Left ventricle myocardium inferior (tissue), 1 donor: ENCODE measurements at regions not wholly inside any gene's neighbourhood (a gene's known extent, or its start where the extent isn't known, plus 50 kb on each side); places are given as distances from the start of the nearest gene placed in this dataset.

Experiments
- DNase-seq: peaks from one replicate; pipeline ENCODE4 v3.0.0-alpha.2; 2020
- H3K27ac ChIP-seq: fragments of 200-600 bp; replicated peaks from 2 replicates; pipeline ENCODE4 v1.8.0; 2021
- H3K27me3 ChIP-seq: fragments of 200-600 bp; 2 replicates; pipeline ENCODE4 v1.8.0; 2021; ENCODE audit warnings: low read depth
- H3K36me3 ChIP-seq: fragments of 200-600 bp; 2 replicates; pipeline ENCODE4 v1.8.0; 2021
- H3K4me1 ChIP-seq: fragments of 200-600 bp; 2 replicates; pipeline ENCODE4 v1.8.0; 2021
- H3K4me3 ChIP-seq: fragments of 200-600 bp; 2 replicates; pipeline ENCODE4 v1.8.0; 2021; ENCODE audit warnings: mild to moderate bottlenecking, moderate library complexity
- H3K9me3 ChIP-seq: fragments of 200-600 bp; replicated peaks from 2 replicates; pipeline ENCODE4 v1.8.0; 2021
- intact Hi-C: fragments of 100-400 bp; cut with micrococcal nuclease; formaldehyde crosslinking; loops from one replicate; pipeline ENCODE4 v1.11.0; 2022
- TF ChIP-seq, protein P1 (sequence below): fragments of 200-600 bp; IDR thresholded peaks from 2 replicates; pipeline ENCODE4 v1.8.0; 2021; ENCODE audit warnings: antibody characterized with exemption, mild to moderate bottlenecking, borderline replicate concordance
- donor health status: DM: no; HTN: yes; CAD: no; lungs with severe emphysema.

DNA sequence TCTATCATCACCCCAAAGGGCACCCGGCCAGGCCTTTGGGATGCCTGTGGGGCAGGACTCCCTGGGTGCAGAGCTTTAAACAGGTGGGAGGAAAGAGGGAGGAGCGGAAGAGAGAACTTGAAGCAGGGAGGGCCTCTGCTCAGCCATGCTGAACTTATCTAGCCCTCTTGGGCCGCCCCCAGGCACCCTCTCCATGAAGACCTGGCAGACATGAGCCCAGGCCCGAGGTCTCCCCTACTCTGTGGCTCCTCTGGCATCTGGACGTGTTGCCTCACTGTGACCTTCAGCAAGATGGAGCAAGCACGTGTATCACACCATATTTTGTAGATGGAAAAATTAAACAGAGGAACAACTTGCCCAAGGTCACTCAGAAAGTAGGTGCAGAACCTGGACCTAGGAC is 711.4 kb downstream of the MATN1 start:
- TF ChIP-seq, protein P1, sequence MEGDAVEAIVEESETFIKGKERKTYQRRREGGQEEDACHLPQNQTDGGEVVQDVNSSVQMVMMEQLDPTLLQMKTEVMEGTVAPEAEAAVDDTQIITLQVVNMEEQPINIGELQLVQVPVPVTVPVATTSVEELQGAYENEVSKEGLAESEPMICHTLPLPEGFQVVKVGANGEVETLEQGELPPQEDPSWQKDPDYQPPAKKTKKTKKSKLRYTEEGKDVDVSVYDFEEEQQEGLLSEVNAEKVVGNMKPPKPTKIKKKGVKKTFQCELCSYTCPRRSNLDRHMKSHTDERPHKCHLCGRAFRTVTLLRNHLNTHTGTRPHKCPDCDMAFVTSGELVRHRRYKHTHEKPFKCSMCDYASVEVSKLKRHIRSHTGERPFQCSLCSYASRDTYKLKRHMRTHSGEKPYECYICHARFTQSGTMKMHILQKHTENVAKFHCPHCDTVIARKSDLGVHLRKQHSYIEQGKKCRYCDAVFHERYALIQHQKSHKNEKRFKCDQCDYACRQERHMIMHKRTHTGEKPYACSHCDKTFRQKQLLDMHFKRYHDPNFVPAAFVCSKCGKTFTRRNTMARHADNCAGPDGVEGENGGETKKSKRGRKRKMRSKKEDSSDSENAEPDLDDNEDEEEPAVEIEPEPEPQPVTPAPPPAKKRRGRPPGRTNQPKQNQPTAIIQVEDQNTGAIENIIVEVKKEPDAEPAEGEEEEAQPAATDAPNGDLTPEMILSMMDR = no peak
- peaks cover 10% of the 10 kb centered on the region for H3K4me1 ChIP-seq
- H3K9me3 ChIP-seq = no peaks in the 10 kb centered on the region
- no peak overlapping the region for H3K27ac ChIP-seq
- no peaks in the 10 kb centered on the region for H3K36me3 ChIP-seq
- no peak for DNase-seq
- H3K27me3 ChIP-seq = peaks cover 48% of the 10 kb centered on the region
- H3K4me3 ChIP-seq = no peak overlapping the region
- intact Hi-C loops = no loop called here

GRCh38 chr1:30010506-30011106 is 712.8 kb downstream of the MATN1 start:
- Histone ChIP-seq H3K27me3 (peaks cover 48% of the 10 kb centered on the region), H3K4me1 (peaks cover 10% of the 10 kb centered on the region), H3K27ac (no peak overlapping the region), H3K9me3 (no peaks in the 10 kb centered on the region), H3K36me3 (no peaks in the 10 kb centered on the region), H3K4me3 (no peak overlapping the region)
- intact Hi-C loops = no loop called here
- TF ChIP-seq, protein P1 = no peak
- no peak for DNase-seq

GRCh38 chr1:30009720-30010119 is 713.7 kb downstream of the MATN1 start:
- no peaks in the 10 kb centered on the region for H3K36me3 ChIP-seq
- no peak overlapping the region for H3K27ac ChIP-seq
- H3K4me1 ChIP-seq = peaks cover 10% of the 10 kb centered on the region
- intact Hi-C loops = no loop called here
- H3K9me3 ChIP-seq = no peaks in the 10 kb centered on the region
- TF ChIP-seq, protein P1 = no peak
- no peak for DNase-seq
- H3K27me3 ChIP-seq = peaks cover 45% of the 10 kb centered on the region
- no peak overlapping the region for H3K4me3 ChIP-seq

DNA sequence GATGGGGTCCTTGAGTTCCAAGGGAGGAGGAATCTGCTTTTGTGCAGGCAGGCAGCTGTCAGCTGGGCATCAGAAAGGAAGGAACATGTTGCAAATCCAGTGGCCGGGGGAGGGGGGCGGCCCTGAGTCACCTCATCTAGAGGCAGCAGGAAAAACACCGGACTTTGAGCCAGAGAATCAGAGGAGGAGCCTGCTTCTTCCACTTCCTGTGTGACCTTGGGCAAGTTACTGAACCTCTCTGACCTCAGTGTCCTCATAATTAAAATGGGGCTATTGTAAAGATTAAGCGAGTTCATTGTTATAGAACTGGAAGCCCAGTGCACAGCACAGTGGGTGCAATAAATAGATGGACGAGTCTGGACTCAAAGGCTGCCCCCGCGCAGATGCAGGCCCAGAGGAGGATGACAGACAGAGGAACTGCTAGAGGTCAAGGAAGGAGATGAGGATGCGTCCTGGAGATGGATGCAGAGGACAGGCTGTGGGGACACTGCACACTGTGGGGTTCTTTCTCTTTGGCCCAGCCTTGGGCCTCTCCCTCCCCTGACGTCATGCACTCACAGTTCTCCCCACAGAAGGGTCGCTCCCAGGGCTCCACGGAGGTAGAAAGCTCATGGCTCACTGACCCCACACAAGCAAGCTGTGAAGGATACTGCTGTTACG is 714.3 kb downstream of the MATN1 start:
- Histone ChIP-seq H3K9me3 (no peaks in the 10 kb centered on the region), H3K4me3 (no peak overlapping the region), H3K36me3 (no peaks in the 10 kb centered on the region), H3K27ac (no peak overlapping the region), H3K4me1 (peaks cover 10% of the 10 kb centered on the region), H3K27me3 (peaks cover 39% of the 10 kb centered on the region)
- no peak for DNase-seq
- intact Hi-C loops = no loop called here
- TF ChIP-seq, protein P1 = no peak

- DNase-seq = no peak
- Histone ChIP-seq H3K4me1 (peaks cover 10% of the 10 kb centered on the region), H3K27me3 (peaks cover 38% of the 10 kb centered on the region), H3K27ac (no peak overlapping the region), H3K4me3 (no peak overlapping the region), H3K9me3 (no peaks in the 10 kb centered on the region), H3K36me3 (no peaks in the 10 kb centered on the region)
- intact Hi-C loops = no loop called here
- TF ChIP-seq, protein P1 = no peak
Observed at GRCh38 chr1:30008372-30008997, 714.9 kb downstream of the MATN1 start.
